ENCODE measurements at regions not wholly inside any gene's neighbourhood (a gene's known extent, or its start where the extent isn't known, plus 50 kb on each side); places are given as distances from the start of the nearest gene placed in this dataset.

GRCh38 chr10:129033340-129033739 lies 433.7 kb upstream of the MGMT start:
- Histone ChIP-seq H3K27me3 (ENCODE audit: control insufficient read depth in 1 of 2, insufficient read depth in 2 of 2, low read length in 2 of 2) (no peaks in the 10 kb centered on the region), H3K36me3 (ENCODE audit: control insufficient read depth in 2 of 2, insufficient read depth in 2 of 2, low read length in 1 of 2) (no peaks in the 10 kb centered on the region), H3K4me1 (ENCODE audit: control insufficient read depth in 2 of 2, insufficient read depth in 2 of 2, low read length in 1 of 2) (no peaks in the 10 kb centered on the region), H3K4me3 (ENCODE audit: low read depth in 1 of 2, low read length in 2 of 2) (no peak overlapping the region), H3K27ac (ENCODE audit: low read depth in 2 of 2, low read length in 1 of 2) (no peak overlapping the region), H3K9me3 (ENCODE audit: control insufficient read depth in 2 of 2, insufficient read depth in 1 of 2, low read depth in 1 of 2, low read length in 1 of 2) (peaks cover 2% of the 10 kb centered on the region in 2 donors)
- WGBS, 2 donors: 75 to 78% methylated on average over 8 of the region's 8 CpGs

GRCh38 chr10:129033790-129034272 lies 433.2 kb upstream of the MGMT start:
- 40 to 58% methylated on average over 14 of the region's 14 CpGs for WGBS, 2 donors
- H3K27me3 ChIP-seq (ENCODE audit: control insufficient read depth in 1 of 2, insufficient read depth in 2 of 2, low read length in 2 of 2): no peaks in the 10 kb centered on the region

GRCh38 chr10:129035052-129035827 lies 431.8 kb upstream of the MGMT start:
- Histone ChIP-seq H3K36me3 (ENCODE audit: control insufficient read depth in 2 of 2, insufficient read depth in 2 of 2, low read length in 1 of 2) (no peaks in the 10 kb centered on the region), H3K27ac (ENCODE audit: low read depth in 2 of 2, low read length in 1 of 2) (no peak overlapping the region), H3K9me3 (ENCODE audit: control insufficient read depth in 2 of 2, insufficient read depth in 1 of 2, low read depth in 1 of 2, low read length in 1 of 2) (peaks cover 2% of the 10 kb centered on the region in 2 donors), H3K27me3 (ENCODE audit: control insufficient read depth in 1 of 2, insufficient read depth in 2 of 2, low read length in 2 of 2) (no peaks in the 10 kb centered on the region), H3K4me1 (ENCODE audit: control insufficient read depth in 2 of 2, insufficient read depth in 2 of 2, low read length in 1 of 2) (no peaks in the 10 kb centered on the region), H3K4me3 (ENCODE audit: low read depth in 1 of 2, low read length in 2 of 2) (no peak overlapping the region)
- WGBS, 2 donors: 32 to 33% methylated on average over 24 of the region's 24 CpGs

More at GRCh38 chr10:129033790-129034272, 433.2 kb upstream of the MGMT start:
- Histone ChIP-seq H3K9me3 (ENCODE audit: control insufficient read depth in 2 of 2, insufficient read depth in 1 of 2, low read depth in 1 of 2, low read length in 1 of 2) (peaks cover 2% of the 10 kb centered on the region in 2 donors), H3K27ac (ENCODE audit: low read depth in 2 of 2, low read length in 1 of 2) (no peak overlapping the region), H3K4me3 (ENCODE audit: low read depth in 1 of 2, low read length in 2 of 2) (no peak overlapping the region), H3K4me1 (ENCODE audit: control insufficient read depth in 2 of 2, insufficient read depth in 2 of 2, low read length in 1 of 2) (no peaks in the 10 kb centered on the region), H3K36me3 (ENCODE audit: control insufficient read depth in 2 of 2, insufficient read depth in 2 of 2, low read length in 1 of 2) (no peaks in the 10 kb centered on the region)

- no peak overlapping the region for H3K27ac ChIP-seq (ENCODE audit: low read depth in 2 of 2, low read length in 1 of 2)
- H3K4me1 ChIP-seq (ENCODE audit: control insufficient read depth in 2 of 2, insufficient read depth in 2 of 2, low read length in 1 of 2): no peaks in the 10 kb centered on the region
- no peak overlapping the region for H3K4me3 ChIP-seq (ENCODE audit: low read depth in 1 of 2, low read length in 2 of 2)
- no peaks in the 10 kb centered on the region for H3K36me3 ChIP-seq (ENCODE audit: control insufficient read depth in 2 of 2, insufficient read depth in 2 of 2, low read length in 1 of 2)
- peaks cover 2 to 6% of the 10 kb centered on the region in 2 donors for H3K9me3 ChIP-seq (ENCODE audit: control insufficient read depth in 2 of 2, insufficient read depth in 1 of 2, low read depth in 1 of 2, low read length in 1 of 2)
- 44 to 50% methylated on average over 4 of the region's 4 CpGs for WGBS, 2 donors
- no peaks in the 10 kb centered on the region for H3K27me3 ChIP-seq (ENCODE audit: control insufficient read depth in 1 of 2, insufficient read depth in 2 of 2, low read length in 2 of 2)
These were observed 428.5 kb upstream of the MGMT start for GRCh38 chr10:129038522-129038921.

GRCh38 chr10:129039406-129040370 lies 427.4 kb upstream of the MGMT start:
- no peak overlapping the region for H3K4me3 ChIP-seq (ENCODE audit: low read depth in 1 of 2, low read length in 2 of 2)
- H3K4me1 ChIP-seq (ENCODE audit: control insufficient read depth in 2 of 2, insufficient read depth in 2 of 2, low read length in 1 of 2): no peaks in the 10 kb centered on the region
- no peaks in the 10 kb centered on the region for H3K27me3 ChIP-seq (ENCODE audit: control insufficient read depth in 1 of 2, insufficient read depth in 2 of 2, low read length in 2 of 2)
- H3K36me3 ChIP-seq (ENCODE audit: control insufficient read depth in 2 of 2, insufficient read depth in 2 of 2, low read length in 1 of 2): no peaks in the 10 kb centered on the region
- peaks cover 2 to 6% of the 10 kb centered on the region in 2 donors for H3K9me3 ChIP-seq (ENCODE audit: control insufficient read depth in 2 of 2, insufficient read depth in 1 of 2, low read depth in 1 of 2, low read length in 1 of 2)
- WGBS, 2 donors: 63 to 69% methylated on average over 15 of the region's 15 CpGs
- no peak overlapping the region for H3K27ac ChIP-seq (ENCODE audit: low read depth in 2 of 2, low read length in 1 of 2)

- no peaks in the 10 kb centered on the region for H3K4me1 ChIP-seq (ENCODE audit: control insufficient read depth in 2 of 2, insufficient read depth in 2 of 2, low read length in 1 of 2)
- no peak overlapping the region for H3K27ac ChIP-seq (ENCODE audit: low read depth in 2 of 2, low read length in 1 of 2)
- WGBS, 2 donors: 63 to 73% methylated on average over 1 of the region's 1 CpG
- no peaks in the 10 kb centered on the region for H3K27me3 ChIP-seq (ENCODE audit: control insufficient read depth in 1 of 2, insufficient read depth in 2 of 2, low read length in 2 of 2)
- H3K9me3 ChIP-seq (ENCODE audit: control insufficient read depth in 2 of 2, insufficient read depth in 1 of 2, low read depth in 1 of 2, low read length in 1 of 2): peaks cover under 1 to 6% of the 10 kb centered on the region in 2 donors
- H3K36me3 ChIP-seq (ENCODE audit: control insufficient read depth in 2 of 2, insufficient read depth in 2 of 2, low read length in 1 of 2): no peaks in the 10 kb centered on the region
- H3K4me3 ChIP-seq (ENCODE audit: low read depth in 1 of 2, low read length in 2 of 2): no peak overlapping the region
These were observed 426.7 kb upstream of the MGMT start for GRCh38 chr10:129040377-129040776.

GRCh38 chr10:129041916-129042315 lies 425.1 kb upstream of the MGMT start:
- Histone ChIP-seq H3K9me3 (ENCODE audit: control insufficient read depth in 2 of 2, insufficient read depth in 1 of 2, low read depth in 1 of 2, low read length in 1 of 2) (peaks cover 0 to 6% of the 10 kb centered on the region in 2 donors), H3K4me1 (ENCODE audit: control insufficient read depth in 2 of 2, insufficient read depth in 2 of 2, low read length in 1 of 2) (no peaks in the 10 kb centered on the region), H3K4me3 (ENCODE audit: low read depth in 1 of 2, low read length in 2 of 2) (no peak overlapping the region), H3K36me3 (ENCODE audit: control insufficient read depth in 2 of 2, insufficient read depth in 2 of 2, low read length in 1 of 2) (no peaks in the 10 kb centered on the region), H3K27me3 (ENCODE audit: control insufficient read depth in 1 of 2, insufficient read depth in 2 of 2, low read length in 2 of 2) (no peaks in the 10 kb centered on the region), H3K27ac (ENCODE audit: low read depth in 2 of 2, low read length in 1 of 2) (no peak overlapping the region)
- WGBS, 2 donors: 88 to 92% methylated on average over 9 of the region's 9 CpGs

GRCh38 chr10:129042776-129043595 lies 424.1 kb upstream of the MGMT start:
- WGBS, 2 donors: 51 to 59% methylated on average over 21 of the region's 21 CpGs
- no peaks in the 10 kb centered on the region for H3K36me3 ChIP-seq (ENCODE audit: control insufficient read depth in 2 of 2, insufficient read depth in 2 of 2, low read length in 1 of 2)
- no peak overlapping the region for H3K27ac ChIP-seq (ENCODE audit: low read depth in 2 of 2, low read length in 1 of 2)
- no peaks in the 10 kb centered on the region for H3K27me3 ChIP-seq (ENCODE audit: control insufficient read depth in 1 of 2, insufficient read depth in 2 of 2, low read length in 2 of 2)
- peaks cover 0 to 5% of the 10 kb centered on the region in 2 donors for H3K9me3 ChIP-seq (ENCODE audit: control insufficient read depth in 2 of 2, insufficient read depth in 1 of 2, low read depth in 1 of 2, low read length in 1 of 2)
- H3K4me1 ChIP-seq (ENCODE audit: control insufficient read depth in 2 of 2, insufficient read depth in 2 of 2, low read length in 1 of 2): no peaks in the 10 kb centered on the region
- no peak overlapping the region for H3K4me3 ChIP-seq (ENCODE audit: low read depth in 1 of 2, low read length in 2 of 2)

- H3K4me3 ChIP-seq (ENCODE audit: low read depth in 1 of 2, low read length in 2 of 2): no peak overlapping the region
- H3K27me3 ChIP-seq (ENCODE audit: control insufficient read depth in 1 of 2, insufficient read depth in 2 of 2, low read length in 2 of 2): no peaks in the 10 kb centered on the region
- no peak overlapping the region for H3K27ac ChIP-seq (ENCODE audit: low read depth in 2 of 2, low read length in 1 of 2)
- WGBS, 2 donors: 79 to 82% methylated on average over 3 of the region's 3 CpGs
- H3K9me3 ChIP-seq (ENCODE audit: control insufficient read depth in 2 of 2, insufficient read depth in 1 of 2, low read depth in 1 of 2, low read length in 1 of 2): peaks cover 0 to 5% of the 10 kb centered on the region in 2 donors
- H3K4me1 ChIP-seq (ENCODE audit: control insufficient read depth in 2 of 2, insufficient read depth in 2 of 2, low read length in 1 of 2): no peaks in the 10 kb centered on the region
- H3K36me3 ChIP-seq (ENCODE audit: control insufficient read depth in 2 of 2, insufficient read depth in 2 of 2, low read length in 1 of 2): no peaks in the 10 kb centered on the region
These were observed 423.4 kb upstream of the MGMT start for GRCh38 chr10:129043691-129044090.
